ENCODE measurements at regions not wholly inside any gene's neighbourhood (a gene's known extent, or its start where the extent isn't known, plus 50 kb on each side); places are given as distances from the start of the nearest gene placed in this dataset.

DNA sequence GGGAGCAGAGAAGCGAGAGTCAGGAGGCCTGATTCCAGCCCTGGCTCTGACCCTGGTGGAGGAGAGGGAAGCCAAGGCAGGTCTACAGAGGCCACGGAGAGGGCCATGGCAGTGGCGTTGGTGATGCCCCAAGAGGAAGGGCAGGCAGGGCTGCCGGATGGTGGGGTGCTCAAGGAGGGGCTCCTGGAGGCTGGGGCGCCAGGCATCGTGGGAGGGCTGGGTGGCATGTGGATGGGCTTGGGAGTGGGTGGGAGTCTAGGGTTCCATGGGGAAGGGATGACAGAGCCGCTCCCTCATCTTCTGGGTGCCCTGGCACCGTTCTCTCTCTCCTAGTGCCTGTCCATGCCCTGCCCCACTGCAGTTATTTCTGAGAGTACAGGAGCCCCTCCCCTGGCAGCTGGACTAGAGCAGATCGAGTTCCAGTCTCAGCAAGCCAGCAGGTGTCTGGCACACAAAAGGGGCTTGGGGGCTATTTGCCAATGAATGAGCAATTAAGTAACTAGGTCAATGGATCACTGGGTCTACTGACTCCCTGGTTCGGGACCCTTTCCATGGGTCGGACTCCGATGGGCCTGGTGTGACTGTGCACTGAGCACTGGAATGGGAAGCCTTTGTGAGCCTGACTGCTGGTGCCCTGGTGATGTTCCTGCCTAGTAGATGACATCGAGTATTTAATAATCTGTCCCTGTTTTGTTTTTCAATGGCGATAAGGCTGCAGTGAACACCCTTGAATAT is 570.0 kb downstream of the TBC1D22A start:
- TF ChIP-seq, protein P1, sequence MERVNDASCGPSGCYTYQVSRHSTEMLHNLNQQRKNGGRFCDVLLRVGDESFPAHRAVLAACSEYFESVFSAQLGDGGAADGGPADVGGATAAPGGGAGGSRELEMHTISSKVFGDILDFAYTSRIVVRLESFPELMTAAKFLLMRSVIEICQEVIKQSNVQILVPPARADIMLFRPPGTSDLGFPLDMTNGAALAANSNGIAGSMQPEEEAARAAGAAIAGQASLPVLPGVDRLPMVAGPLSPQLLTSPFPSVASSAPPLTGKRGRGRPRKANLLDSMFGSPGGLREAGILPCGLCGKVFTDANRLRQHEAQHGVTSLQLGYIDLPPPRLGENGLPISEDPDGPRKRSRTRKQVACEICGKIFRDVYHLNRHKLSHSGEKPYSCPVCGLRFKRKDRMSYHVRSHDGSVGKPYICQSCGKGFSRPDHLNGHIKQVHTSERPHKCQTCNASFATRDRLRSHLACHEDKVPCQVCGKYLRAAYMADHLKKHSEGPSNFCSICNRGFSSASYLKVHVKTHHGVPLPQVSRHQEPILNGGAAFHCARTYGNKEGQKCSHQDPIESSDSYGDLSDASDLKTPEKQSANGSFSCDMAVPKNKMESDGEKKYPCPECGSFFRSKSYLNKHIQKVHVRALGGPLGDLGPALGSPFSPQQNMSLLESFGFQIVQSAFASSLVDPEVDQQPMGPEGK (CRISPR knock-in tag; IDR thresholded peaks at IDR 0.05; ENCODE audit: borderline replicate concordance), result no peak
- no peak for TF ChIP-seq GLIS3 (CRISPR knock-in tag; IDR thresholded peaks at IDR 0.05)
- TF ChIP-seq ZC3H10 (CRISPR knock-in tag; IDR thresholded peaks at IDR 0.05), result no peak
- no peak for TF ChIP-seq SNAI2 (CRISPR knock-in tag; IDR thresholded peaks at IDR 0.05)
- no peak for TF ChIP-seq BACH2 (CRISPR knock-in tag; IDR thresholded peaks at IDR 0.05; ENCODE audit: borderline replicate concordance)
- TF ChIP-seq RARB (CRISPR knock-in tag; IDR thresholded peaks at IDR 0.05), result no peak

All from SK-N-SH treated with all-trans-retinoic acid at 6 μM for 48 hours (cell line).